ENCODE measurements at regions not wholly inside any gene's neighbourhood (a gene's known extent, or its start where the extent isn't known, plus 50 kb on each side); places are given as distances from the start of the nearest gene placed in this dataset.
"Not testable (repeated sequence)": the region's sequence is repeated elsewhere in the genome, so short reads cannot be mapped to it uniquely, and the experiment has no call there.

GRCh38 chr1:57576756-57577155, 152.9 kb upstream of the DAB1 start:
- no peak for DNase-seq (ENCODE audit: low spot score)

DNA sequence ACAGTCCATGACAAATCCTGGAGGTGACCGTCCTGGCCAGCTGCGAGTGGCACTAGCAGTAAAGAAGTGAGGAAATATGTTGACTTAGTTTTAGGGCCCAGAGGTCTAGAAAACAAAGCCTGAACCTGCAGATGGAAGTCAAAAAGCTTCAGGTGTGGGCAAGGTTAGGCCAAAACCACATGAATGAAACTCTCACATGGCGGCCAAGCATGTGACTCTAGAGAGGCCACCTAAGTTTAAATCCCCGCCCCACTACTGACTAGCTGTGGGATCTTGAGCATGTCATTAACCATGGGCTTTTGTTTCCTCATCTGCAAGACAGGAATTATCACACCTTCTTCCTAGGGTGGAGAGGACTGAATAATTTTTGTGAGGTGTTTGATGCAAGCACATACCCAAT, 148.2 kb upstream of the DAB1 start:
- DNase-seq (ENCODE audit: low spot score) = no peak

DNA sequence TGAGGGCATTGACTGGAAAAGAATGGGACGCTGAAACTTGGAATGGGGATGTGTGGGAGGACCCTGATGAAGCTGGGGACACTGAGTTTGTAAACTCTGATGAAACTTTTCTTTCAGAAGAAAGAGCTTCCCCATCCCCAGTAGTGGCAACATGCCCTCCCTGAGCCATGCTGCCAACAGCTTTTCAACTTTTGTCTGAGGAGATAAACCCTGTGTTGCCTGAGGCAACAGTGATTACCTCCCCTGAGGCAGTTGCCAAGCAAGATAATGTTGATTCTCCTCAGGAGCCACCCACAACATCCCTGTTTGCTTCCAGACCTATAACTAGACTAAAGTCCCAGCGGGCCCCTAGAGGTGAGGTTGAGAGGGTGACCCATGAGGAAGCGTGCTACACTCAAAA, 134.2 kb upstream of the DAB1 start:
- not testable (repeated sequence) for DNase-seq (ENCODE audit: low spot score)

- DNase-seq (ENCODE audit: low spot score) = no peak
Observed at GRCh38 chr1:57553666-57554065, 129.8 kb upstream of the DAB1 start.

- DNase-seq (ENCODE audit: low spot score) = no peak
Observed at GRCh38 chr1:57551476-57551875, 127.6 kb upstream of the DAB1 start.

GRCh38 chr1:57550092-57550491, 126.2 kb upstream of the DAB1 start:
- DNase-seq (ENCODE audit: low spot score) = no peak

DNA sequence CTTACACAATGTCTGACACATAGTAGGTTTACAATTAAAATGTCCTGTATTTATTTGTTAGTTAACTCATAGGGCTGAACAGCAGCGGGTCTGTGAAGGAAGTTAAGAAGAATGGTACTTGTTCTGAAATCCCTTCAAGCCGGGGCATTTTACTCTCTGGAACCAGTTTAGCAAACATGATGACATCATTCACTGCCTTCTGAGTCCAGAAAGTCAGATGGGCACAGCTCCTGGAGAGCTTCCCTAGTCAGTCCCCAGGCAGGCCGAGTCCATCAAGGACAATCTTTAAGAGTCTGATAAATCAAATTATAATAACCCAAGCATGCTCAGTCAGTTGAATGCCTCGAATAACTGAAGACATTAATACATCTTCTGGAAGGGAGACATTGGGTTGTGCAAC, 125.4 kb upstream of the DAB1 start:
- DNase-seq (ENCODE audit: low spot score) = no peak

GRCh38 chr1:57546549-57547330, 122.9 kb upstream of the DAB1 start:
- DNase-seq (ENCODE audit: low spot score) = no peak

GRCh38 chr1:57544345-57544744, 120.5 kb upstream of the DAB1 start:
- no peak for DNase-seq (ENCODE audit: low spot score)

DNA sequence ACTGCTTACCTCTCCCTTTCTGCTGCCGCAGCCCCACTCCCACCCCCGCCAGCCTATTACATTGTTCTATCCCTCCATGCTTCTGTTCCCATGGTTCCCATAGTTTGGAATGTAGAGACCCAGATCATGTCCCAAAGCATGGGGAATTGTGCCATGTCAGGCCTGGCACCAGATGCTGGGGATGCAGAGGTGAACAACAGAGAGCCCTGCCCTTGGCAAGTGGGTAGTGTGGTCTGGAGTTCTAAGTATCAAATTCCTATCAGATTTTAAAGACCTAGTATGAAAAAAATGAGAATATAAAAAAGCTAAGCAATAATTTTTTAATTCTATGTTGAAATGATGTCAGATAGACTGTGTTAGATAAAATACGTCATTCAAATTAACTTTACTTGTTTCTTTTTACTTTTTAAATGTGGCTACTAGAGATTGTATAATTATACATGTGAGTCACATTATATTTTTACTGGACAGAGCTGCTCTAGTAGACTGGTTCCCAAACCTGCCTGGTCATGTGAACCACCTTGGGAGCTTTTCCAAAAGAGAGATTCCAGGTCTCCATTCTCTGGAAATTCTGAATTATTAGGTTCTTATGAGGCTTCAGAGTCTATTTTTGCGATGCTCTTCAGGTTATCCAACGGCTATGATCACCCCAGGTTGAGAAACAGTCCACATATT, 113.0 kb upstream of the DAB1 start:
- DNase-seq (ENCODE audit: low spot score) = no peak

GRCh38 chr1:57532299-57532698, 108.4 kb upstream of the DAB1 start:
- no peak for DNase-seq (ENCODE audit: low spot score)

GRCh38 chr1:57530911-57531260, 107.0 kb upstream of the DAB1 start:
- not testable (repeated sequence) for DNase-seq (ENCODE audit: low spot score)

DNA sequence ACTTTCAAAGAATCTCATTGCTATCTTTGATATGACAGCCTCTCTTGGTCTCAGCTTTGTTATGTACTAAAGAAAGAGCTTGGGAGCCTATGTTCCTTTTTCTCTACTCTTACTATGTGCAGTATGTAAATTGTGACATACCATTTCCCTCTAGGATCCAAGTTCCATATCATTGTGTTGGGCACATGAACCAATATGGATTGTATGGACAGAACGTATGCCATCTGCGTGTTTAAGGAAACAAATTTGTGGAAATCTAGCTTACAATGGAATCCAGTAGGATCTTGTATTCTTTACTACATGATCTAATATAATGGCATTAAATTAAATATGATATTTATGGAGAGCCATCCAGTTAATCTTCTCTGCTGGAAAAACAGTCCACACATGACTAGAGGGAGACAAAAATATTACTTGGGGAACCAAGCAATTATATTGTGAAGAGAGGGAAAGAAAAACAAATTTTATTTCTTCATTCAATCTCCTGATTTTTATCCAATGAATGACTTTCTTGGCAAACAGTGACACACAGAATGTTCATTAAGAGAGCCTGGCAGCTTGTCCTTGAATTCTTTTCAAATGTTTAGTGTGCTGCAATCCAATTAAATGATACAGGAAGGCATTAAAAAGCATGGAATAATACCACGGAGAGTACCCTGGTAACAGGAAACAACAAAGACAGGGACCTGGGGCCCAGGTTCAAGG, 106.5 kb upstream of the DAB1 start:
- no peak for DNase-seq (ENCODE audit: low spot score)

DNA sequence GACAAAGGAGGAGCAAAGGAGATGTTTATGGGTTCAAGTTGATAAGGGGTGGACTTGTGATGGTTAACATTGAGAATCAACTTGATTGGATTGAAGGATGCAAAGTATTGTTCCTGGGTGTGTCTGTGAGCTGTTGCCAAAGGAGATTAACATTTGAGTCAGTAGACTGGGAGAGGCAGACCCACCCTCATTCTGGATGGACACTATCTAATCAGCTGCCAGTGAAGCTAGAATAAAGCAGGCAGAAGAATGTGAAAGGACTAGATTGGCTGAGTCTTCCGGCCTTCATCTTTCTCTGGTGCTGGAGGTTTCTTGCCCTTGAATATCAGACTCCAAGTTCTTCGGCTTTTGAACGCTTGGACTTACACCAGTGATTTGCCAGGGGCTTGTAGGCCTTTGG, 98.7 kb upstream of the DAB1 start:
- DNase-seq (ENCODE audit: low spot score) = no peak

- no peak for DNase-seq (ENCODE audit: low spot score)
Observed at GRCh38 chr1:57520743-57521515, 97.1 kb upstream of the DAB1 start.

DNA sequence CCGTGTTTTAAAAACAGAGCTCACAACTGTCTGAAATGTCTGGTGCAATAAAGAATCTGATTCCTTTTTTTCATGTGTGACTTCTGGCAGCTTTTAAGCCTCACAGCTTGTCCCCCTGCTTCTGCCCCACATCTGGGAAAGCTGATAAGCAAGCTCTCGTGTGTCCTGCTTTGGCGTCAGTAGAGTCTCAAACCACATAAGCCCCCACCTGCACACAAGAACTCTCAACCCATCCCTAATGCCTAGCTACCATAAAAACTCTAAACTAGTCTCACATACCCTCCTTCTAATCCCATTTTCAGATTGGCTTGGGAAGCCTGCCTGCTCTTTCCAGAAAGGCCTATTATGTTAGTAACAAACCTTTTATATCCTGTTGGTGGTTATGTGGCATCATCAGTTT, 94.6 kb upstream of the DAB1 start:
- no peak for DNase-seq (ENCODE audit: low spot score)

- no peak for DNase-seq (ENCODE audit: low spot score)
Observed at GRCh38 chr1:57517587-57518374, 93.9 kb upstream of the DAB1 start.

DNA sequence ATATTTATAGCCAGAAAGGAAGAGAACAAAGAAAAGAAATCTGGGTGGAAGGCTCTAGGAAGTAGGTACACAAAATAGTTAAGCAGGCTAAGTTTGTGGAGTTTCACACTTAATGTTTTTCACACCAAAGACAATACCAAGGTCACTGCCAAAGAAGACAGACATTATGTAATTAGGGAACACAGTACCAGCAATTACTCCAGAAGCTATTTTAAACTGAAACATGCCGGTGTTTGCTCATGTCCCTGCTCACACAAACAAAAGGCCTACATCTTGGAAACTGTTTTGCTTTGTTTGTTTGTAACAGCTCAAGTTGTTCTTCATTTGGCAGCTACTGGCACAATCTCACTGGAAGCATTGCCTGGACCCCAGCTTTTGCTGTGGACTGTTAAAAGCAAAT, 88.5 kb upstream of the DAB1 start:
- no peak for DNase-seq (ENCODE audit: low spot score)

DNA sequence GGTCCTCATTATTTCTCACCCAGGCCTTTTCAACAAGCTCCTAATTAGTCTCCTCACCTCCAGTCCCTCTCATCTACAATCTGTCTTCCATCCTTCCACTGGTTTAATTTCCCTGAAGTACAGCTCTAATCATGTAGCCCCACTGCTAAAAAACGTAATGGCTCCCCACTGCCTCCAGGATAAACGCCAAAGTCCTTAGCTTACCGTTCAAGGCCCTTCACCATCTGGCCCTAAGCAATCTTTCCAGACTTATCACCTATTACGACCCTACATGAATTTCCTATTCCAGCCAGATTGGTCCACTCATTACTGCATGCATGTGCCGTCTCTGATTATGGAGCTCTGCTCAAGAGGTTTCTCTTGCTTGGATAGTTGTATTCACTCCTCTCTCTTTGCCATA, 83.1 kb upstream of the DAB1 start:
- DNase-seq (ENCODE audit: low spot score) = no peak

DNA sequence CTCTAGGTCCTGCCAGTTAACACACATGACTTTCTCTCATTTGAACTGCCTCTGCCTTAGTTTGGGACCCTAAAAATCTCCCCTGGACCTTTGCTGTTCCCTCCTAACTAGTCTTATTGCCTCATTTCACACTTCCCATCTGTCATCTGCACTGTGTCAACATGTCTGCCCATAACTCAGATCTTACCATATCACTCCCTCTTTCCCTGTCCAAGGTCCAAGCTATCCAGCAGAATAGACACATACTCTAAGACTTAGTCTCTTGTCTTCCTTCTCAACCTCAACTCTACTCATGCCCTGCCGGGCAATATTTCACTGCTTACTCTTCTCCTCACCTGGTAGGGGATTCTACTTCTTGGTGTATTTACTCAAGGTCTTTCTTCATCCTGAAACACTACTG, 79.5 kb upstream of the DAB1 start:
- no peak for DNase-seq (ENCODE audit: low spot score)

GRCh38 chr1:57500136-57500830, 76.4 kb upstream of the DAB1 start:
- no peak for DNase-seq (ENCODE audit: low spot score)

Measured in germinal center (tissue), 1 donor.